ENCODE measurements at regions not wholly inside any gene's neighbourhood (a gene's known extent, or its start where the extent isn't known, plus 50 kb on each side); places are given as distances from the start of the nearest gene placed in this dataset.

DNA sequence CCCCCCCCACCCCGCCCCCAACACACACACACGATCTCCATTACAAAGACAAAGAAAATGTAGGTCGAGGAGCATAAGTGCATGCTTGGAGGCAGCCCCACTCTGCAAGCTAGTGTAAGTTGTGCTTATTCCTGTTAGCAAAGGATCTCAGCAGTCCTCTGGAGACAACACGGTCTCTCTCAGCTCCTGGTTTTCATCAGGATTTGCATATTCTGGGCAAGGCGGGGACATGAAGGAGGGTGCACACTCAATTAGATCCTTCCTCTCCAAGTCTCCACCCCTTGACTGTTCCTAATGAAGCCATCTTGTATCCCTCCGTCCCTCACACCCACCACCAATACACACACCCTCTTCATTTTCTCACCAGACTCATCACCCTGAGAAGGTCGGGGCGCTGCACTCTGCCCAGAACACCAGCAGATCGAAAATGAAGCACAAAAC lies 63.8 kb downstream of the MRPL46 start:
- no peak for DNase-seq

DNA sequence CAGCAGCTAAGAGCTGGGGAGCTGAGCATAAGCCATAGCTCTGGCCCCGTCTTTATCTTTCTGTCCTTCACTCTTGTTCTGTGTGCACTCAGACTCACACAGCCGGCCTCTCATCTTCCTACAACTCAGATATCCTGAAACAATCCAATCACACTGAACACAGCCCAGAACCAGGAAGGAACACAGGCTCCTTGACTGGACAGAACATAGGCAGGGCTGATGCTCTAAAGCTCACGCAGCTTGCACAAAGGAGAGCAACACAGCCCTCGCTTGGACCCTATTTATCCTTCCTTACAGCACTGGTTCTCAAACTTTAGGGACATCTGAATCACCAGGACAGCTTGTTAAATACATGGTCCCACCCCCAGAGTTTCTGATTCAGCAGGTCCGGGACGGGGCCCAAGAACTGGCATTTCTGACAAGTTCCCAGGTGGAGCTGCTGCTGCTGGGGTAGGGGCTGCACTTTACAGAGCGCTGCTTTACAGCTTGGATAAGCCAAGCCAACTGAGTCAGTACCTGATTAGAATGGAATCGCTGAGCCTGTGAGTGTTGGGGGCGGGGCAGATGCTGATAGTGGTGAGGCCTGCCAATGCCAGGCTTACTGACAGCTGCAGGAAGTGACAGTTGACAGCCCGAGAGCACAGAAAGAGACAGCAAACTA lies 65.1 kb downstream of the MRPL46 start:
- no peak for DNase-seq

DNA sequence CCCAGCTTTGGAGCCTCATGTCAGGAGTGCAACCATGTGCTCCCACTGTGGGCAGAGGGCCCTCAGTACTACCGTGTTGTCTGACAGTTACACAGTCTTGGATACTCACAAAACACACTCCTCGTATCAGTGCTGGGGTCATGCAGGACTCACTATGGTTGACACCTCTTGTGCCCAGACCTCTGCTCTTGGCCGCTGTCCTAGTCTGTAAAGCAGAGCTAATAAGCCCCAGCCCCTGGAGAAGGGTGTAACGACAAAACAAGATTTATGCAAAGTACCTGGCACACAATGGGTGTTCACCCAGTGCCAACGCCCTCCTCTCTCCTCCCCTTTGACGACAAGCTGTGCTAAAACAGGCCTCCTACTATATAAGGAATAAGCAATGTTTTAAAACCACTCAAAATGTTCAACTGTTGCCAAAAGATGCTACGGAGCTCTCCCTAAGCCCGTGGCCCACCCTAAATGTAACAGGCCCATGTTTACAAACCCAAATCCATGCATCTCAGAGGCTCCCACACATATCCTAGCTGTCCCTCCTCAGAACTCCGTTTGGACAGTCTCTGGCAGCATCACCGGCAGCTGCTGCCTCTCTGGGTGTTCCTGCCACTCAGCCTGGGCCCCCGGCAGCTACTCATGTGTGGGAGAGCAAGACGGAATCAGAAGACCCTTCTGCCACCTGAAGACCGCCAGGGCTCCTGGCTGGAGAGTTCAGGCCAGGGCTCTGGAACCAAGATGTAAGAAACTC lies 65.8 kb downstream of the MRPL46 start:
- no peak for DNase-seq

DNA sequence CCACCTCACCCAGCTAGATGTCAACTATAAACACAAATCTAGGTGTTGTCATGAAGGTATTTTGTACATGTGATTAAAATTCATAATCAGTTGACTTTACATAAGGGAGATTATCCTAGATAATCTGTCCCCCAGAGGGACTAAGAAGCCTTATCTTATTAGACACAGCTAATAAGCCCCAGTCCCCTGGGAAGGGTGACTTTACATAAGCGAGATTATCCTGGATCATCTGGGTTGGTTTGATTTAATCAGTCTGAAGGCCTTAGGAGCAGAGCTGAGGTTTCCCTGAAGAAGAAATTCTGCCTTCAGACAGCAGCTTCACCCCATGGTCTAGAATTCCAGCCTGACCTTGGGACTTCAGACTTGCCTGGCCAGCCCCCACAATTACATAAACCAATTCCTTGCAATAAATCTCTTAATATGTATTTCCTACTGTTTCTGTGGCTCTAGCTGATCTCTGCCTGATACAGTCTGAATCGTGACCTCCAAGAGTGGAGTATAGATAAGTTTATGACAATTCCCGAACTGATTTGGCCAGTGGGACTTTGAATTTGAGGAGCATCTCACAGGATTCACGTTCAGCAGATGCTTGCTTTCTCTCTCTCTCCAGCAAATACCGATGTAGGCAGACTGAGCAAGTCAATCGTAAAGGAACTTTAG lies 66.5 kb downstream of the MRPL46 start:
- no peak for DNase-seq

DNA sequence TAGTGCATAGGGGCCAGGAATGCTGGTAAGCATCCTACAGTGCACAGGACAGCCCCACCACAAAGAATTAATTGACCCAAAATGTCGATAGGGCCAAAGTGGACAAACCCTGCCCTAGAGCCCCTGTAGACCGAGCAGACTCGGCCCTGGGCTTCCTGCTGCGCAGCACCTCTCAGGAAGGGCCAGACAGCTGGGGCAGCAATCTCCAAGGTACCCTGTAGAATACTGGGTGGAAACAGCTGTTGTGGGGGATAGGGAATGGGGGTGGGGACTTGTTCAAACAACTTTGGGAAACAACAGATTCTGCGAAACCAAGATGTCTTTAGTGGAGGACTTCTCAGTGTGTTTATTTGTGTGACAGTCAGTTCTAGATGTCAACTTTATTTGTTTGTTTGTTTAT lies 67.1 kb downstream of the MRPL46 start:
- DNase-seq = no peak

DNA sequence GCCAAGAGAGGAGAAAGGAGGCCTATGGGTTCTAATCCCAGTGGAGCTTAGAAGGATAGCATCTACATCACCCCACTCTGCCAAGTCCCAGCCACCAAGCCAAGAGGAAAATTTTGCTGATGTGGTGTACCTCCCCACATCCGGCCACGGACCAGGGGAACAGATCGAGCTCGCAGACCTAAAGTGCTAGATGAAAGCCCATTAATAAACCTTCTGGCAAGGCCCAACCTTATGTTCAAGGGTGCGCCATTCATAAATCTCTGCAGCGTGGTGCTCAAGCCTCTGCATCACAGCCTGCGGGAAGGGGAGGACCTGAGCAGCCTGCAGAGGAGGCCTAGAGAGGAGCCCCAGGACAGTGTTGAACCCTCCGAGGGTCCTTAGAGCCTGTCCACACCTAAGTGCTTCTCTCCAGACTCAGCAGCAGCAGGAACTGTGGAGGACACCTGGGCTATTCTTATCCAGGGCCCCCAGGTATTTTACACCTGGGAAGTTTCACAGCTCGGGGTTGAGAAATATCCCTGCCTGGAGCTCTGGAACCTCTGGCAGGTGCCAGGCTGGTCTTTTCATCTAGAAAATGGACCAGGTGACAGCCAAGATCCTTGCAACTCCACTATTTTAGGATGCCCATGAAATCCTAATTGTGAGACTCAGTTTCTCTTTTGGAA lies 68.0 kb downstream of the MRPL46 start:
- DNase-seq = no peak

DNA sequence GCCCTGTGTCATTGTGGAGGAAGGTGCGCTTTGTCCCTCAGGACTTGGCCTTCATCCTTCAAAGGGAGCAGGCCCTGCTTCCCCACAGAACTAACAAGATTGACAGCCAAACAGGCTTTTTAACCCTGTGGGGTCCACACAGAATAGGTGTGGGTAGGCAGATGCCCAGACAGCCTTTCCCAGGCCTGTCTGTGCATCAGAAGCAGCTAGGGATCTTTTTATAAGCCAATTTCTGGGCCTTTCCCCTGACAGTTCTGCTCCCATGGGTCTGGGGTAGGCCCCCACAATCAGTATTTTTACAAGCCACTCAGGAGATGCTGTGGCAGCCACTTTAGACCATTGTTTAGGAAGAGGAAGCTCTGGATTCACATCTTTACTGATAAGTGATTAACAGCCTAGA lies 69.2 kb downstream of the MRPL46 start:
- DNase-seq = no peak

DNA sequence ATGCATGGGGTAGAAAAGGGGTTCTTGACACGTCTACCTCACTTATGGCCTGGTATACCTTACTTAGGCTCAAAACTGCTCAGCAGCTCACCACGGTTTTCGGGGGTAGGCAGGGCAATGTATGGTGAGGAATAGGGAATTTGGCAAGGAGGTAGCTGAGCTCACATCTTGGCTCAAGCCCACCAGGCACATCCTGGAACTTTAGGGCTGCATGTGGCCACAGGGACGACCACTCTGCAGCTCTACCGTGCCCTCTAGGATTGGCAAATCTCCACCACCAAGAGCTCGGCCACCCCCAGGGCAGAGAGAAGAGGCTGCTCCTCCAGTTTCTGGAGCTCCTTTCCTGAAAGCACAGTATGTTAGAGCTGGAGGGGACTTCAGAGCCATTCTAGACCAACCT lies 69.7 kb downstream of the MRPL46 start:
- no peak for DNase-seq

DNA sequence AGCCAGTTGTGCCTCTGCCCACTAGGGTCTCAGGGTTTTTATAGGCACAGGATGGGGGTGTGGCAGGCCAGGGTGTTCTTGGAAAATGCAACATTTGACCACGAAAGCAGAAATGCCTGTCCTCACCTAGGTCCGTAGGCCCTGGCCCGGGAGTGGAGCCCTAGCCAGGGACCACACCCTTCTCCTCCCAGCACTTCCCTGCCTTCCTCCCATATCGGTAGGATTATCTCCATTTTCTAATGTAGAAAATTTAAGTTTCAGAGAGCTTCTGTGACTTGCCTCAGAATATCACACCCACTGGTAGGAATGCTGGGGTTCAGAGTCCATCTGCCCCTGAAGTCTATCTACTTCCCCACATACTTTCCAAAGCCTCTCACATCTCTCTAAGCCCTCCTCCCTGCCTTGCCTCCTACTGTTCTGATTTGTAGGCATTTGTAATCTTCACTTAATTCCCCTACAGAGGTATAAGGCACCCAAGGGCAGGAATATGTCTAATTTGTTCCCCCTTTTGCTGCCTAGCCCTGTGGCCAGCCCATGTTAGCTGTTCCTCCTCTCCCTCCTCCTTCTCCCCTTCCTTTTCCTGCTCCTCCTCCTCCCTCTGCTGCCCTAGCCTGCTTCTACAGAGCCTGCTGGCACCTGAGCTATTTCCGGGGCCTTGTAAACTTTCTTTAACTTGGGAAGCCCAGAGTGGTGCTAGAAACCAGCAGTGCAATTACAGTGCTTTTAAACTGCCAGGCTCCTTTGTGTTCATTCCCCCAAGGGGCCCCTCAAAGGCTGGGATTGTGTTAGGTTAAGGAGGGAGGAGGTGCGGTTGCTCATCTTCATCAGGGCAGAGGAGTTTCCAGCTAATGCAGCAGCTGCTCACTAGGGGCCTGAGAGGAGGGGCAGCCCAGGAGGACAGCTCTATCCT lies 71.1 kb downstream of the MRPL46 start:
- no peak for DNase-seq

DNA sequence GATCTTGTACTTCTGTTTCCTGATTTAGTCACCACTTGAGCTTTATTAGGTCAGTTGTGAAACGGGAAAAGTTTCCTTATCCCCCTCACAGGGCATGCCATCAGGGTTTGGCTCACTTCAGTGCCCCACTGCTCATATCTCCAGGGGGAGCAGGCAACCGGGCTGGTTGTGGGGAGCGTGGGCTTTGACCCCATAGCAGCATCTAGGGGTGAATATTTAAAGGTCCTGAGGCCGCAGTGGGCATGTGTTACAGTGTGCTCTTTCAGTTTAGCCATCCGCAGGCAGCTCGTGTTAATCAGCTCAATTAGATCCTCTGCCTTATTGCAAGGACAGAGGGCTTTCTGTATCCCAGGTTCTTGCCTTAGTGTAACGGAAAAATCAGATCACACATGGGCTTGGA lies 71.9 kb downstream of the MRPL46 start:
- DNase-seq = no peak

DNA sequence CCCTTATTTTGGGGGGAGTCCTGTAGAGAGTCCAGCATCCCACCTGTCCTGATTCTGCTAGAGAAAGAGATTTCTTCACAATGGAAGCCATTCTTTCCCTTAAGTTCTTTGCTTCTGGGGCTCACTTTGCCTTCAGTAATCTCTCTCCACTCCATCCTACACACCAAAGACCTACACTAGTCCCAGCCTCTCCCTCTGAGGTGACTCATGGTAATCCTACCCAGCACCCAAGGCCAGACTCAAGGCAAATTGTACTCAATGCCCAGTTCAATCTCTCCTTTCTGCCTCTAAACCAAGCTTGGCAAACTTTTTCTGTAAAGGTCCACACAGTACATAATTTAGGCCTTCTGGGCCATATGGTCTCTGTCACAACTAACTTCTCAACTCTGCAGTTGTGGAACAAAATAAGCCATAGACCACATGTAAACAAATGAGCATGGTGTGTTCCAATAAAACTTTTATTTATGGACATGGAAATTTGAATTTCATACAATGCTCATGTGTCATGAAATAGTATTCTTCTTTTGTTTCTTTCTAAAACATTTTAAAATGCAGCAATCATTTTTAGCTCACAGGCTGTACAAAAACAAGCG lies 72.5 kb downstream of the MRPL46 start:
- DNase-seq = no peak

DNA sequence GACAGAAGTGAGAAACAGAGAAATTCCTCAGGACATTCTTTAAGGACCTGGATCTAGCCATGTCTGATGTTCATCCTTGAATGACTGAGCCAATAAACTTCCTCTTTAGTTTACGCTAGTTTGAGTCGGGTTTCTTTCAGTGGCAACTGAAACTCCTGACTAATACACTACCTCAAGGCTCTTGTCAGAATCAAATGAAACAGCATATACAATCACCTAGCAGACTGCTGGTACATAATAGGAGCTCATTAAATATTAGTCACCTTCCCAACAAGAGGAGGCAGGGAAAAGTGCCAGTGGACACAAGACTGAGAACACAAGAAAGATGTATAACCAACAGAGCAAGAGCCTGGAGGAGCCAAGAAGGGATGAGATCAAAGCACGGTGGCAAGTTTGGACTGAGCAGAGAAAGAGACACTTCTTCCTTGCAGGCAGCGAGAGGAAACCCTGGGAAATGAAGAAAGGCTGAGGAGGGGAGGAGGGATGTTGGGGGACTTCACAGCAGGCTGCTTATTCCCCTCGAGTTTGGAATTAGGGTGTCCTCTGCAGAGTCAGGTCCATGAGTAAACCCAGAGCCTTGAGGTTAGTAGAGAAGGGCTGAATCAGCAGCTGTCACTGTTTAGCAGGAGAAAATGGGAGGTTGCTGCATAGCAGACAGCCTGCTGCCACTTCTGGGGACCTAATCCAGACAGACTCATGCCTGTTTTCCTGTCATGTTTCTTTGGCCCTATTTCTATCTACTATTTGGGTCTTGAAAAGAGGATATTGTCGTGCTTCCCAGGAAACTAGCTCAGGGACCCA lies 73.3 kb downstream of the MRPL46 start:
- no peak for DNase-seq

DNA sequence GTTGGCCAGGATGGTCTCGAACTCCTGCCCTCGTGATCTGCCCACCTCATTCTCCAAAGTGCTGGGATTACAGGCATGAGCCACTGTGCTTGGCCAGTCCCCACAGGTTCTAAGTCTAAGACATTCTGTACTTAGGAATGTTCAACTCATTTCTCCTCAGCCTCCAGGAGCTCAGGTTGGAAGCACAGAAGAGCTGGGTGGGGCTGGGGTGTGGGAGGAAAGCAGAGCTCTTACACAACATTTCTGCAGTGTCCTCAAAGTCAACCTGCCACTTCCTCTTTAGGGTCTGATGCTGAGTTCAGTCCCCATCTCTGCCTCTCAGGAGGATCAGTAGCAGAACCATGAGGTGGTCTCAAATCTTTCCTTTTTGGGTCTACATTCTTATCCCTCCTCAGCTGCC lies 75.5 kb downstream of the MRPL46 start:
- no peak for DNase-seq

DNA sequence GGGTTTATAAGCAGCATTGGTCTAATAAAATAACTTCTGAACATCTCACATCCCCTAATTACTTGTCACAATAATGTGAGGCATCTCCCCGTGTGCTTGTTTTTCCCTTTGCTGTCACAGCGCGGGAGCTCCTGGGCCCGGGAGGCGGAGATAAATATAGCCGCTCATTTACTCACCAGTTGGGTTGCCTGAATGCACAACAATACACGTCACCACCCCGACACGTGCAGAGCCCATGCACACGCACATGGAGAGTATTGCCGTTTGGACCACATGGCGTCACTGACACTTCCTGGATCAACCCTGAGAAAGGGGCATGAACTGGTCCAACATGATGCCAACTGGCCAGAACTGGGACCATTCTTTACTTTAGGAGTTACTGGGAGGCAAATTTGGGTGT lies 76.2 kb downstream of the MRPL46 start:
- no peak for DNase-seq

DNA sequence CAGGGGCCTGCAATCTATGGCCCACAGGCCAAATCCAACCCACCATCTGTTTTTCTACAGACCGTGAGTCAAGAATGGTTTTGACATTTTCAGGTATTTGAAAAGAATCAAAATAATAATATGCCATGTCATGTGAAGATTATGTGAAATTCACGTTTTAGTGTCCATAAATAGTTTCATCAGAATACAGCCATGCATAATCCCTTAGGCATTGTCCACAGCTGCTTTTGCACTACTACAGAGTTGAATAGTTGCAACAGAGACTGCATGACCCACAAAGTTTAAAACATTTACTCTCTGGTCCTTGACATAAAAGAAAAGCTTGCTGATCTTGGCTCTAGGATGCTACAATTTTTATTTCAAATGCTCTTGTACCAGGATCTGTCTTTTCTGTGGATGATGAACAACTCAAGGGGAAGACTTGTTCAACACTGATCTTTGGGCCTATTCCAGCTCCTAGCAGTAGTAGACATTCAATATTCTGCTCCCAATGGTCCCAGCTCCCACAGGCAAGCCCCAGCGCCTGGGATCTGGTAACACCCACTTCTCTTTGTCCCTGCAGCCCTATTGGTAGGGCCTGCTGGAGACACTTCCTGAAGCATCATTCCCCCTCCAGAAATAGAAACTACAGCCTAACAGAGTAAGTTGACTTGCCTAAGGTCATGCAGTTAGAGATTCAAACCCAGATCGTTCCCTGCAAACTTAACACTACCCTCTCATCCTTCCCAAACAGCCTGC lies 76.9 kb downstream of the MRPL46 start:
- DNase-seq = no peak

DNA sequence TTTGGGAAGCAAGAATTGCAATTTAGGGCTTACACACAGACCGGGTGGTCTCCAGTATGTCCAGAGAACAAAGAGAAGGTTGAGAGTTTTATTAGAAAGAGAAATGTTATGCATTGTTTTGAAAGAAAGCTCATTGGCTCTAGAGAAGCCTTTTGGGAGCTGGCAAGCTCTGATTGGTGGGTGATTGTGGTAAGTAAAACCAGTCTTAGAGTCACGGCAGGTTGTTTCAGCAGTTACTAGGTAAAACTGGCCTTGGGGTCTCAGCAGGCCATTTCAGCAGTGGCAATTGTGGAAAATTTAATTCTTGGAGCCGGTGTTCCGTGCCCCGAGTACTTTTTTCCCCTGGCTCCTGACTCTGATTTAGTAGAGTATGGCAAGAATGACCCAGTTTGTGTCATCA lies 78.1 kb downstream of the MRPL46 start:
- no peak for DNase-seq

DNA sequence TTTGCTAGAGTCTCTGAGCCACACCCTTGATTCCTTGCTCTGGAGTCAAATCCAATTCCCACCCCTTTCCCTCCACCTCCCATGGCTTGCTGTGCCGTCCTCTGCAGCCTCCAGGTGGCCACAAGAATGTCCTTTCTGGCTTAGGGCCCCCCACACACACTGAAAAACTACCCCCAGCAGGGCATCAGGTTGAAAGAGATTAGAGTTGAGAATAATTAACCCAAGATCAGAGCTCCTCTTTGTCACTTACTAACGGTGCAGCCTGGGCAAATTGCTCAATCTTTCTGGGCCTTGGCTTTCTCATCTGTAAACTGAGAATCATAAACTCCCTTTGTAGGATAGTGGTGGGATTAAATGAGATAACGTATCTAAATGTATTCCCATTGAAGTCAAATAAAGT lies 78.5 kb downstream of the MRPL46 start:
- DNase-seq = no peak

DNA sequence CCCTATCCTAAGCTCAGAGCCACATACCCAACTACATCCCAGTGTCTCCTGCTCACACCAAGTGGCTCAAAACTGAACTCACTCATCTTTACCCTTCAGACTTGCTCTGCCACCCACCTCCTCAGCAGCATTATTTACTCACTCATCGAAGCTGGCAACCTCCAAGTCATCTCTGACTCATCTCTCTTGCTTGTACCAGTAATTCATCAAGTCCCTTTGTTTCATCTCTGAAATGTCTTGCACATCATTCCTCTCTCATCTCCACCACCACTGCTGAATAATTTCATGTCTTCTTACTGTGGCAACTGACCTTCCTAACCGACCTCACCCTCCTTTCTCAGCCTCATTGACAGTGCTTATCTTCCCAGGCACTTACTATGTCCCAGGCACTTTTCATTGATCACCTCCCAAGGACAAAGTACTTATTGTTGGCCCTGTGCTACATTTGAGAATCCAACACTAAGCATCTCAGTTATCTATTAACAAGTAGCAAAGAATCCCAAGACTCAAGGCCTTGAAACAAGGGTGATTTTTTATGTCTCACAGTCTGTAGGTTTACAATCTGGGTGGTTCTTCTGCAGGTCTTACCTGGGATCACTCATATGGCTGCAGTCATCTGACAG lies 82.0 kb downstream of the MRPL46 start:
- DNase-seq = no peak

DNA sequence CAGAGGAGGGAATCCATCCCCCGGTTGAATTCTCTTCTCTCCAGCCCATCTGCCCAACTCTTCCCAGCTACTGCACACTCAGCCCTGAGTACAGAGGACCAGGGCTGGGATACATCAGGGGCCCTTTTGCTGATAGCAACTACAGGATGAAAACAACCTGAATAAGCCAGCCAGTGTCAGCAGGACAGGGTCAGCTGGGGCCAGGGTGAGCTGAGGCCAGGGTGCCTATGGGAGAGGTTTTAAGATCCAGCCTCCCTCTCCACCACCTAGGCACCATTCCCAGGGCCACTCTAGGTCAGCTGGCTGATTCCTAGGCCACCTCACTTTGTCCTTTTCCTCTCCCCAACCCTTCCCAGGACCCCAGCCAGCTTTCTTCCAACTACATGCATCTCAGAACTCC lies 83.8 kb downstream of the MRPL46 start:
- no peak for DNase-seq

DNA sequence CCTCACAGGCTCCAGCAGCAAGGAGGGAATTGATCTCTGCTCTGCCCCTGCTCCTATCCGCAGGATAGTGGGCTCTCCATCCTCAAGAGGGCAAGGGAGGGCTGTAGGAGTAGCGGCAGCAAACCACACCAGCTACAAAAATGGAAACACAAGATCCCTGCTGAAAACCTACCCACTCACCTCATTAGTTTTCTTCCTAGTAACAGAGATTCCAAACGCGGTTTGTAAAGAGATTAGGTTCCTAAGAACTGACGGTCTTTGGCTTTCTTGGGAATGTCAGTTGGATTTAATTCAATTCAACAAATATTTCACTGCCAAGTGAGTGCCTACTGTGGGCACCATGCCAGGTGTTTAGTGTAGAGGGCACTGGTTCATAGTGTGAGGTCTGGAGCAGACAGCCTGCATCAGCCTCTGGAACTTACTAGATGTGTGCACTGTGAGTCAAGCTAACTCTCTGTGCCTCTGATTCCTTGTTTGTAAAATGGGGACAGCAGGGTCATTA lies 84.7 kb downstream of the MRPL46 start:
- no peak for DNase-seq
